ENCODE measurements at regions not wholly inside any gene's neighbourhood (a gene's known extent, or its start where the extent isn't known, plus 50 kb on each side); places are given as distances from the start of the nearest gene placed in this dataset.

DNA sequence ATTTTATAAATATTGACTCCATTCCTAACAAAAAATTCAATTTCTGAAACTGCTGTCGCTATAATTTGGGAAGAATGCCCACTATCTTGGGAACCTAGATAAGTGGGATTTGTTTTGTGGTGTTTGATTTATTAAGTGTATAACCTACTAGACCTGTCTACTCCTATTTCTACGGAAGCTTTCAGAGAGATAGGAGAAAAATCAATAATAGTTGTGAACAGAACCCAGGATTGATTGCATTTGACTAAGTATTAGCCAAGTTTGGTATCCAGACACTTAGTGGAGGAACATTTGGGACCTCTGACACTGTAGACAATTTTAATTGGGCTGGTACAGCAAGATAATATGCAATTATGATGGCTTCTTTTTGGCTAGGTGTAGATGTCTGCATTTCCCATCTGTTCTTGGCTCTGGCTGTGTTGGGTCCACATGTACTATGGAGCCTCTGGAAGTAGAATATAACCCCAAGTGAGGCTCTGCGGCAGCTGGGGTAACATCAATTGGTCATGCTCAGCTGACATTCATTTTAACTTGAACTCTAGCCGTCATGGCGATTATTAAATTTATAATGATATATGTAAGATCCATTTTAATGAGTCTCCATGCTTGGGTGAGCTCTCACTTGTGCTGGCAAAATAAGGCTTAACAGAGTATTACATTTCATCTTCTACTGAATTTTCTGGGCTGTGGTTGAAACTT lies 111.5 kb upstream of the E2F8 start:
- DNase-seq: peak; percentile 87

DNA sequence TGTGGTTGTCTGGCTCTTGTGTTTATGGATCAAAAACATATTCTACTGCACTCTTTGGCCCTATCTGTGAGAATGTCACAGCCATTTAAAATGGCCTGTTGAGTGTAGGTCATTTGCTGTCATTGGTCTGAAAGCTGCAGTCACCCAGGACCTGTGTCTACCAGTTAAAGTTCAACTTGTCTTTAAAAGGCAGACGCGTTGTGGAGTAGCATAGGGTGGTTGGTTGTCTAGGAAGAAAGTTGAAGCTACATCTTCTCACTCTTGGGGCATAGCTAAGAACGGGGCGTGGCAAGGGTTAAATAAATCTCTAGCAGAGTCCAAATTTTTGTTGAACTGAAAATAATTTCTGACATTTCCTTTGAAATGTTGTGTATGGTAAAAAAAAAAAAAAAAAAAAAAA lies 110.7 kb upstream of the E2F8 start:
- DNase-seq: no peak

DNA sequence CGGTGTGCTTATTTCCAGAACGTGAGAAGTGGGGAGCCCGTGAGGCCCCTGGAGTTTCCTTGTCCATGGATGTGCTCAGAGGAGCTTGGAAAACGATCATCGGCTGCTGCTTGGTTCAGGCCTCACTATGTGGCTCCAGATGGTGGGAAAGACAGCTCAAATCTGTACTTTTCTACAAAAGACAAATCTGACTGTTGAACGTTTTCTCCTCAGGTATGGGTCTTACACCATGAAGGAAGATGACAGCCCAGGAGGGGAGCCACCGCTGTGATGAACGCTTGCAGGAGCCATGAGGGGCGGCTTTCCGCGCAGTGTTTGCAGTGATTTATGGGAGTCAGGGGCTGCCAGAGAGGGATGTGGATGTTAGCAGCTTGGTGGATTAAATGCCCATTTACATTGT lies 109.4 kb upstream of the E2F8 start:
- no peak for DNase-seq

DNA sequence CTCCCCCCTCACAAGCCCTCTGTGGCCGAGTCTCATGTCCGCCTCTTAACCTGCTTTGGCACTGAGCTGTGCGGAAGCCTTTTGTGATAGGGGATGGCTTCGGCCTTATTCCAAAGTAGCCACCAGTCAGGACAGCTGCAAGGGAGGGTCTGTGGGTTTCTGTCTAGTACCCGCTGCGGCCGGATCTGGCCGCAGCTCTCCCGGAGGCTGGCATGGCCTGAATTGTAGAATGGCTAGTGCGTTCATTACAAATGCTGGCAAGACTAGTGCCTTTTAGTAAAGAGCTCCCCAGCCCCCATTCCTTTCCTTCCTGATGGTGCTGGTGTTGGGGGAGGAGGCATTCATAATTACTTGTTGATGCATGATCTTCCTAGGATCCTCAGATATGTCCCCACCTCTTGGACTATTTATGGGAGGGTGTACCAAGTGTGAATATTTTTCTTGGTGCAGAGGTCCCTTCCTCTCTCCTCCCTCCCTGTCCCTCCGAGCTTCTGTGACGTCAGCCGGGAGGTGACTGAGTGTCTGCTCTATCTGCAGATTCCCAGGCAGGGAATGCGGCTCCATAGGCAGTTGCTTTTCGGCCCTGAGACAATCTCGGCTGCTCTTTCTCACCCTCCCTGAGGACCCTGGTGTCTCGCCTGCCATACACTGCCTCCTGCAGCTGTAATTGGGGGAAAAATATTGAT lies 108.7 kb upstream of the E2F8 start:
- DNase-seq: no peak

DNA sequence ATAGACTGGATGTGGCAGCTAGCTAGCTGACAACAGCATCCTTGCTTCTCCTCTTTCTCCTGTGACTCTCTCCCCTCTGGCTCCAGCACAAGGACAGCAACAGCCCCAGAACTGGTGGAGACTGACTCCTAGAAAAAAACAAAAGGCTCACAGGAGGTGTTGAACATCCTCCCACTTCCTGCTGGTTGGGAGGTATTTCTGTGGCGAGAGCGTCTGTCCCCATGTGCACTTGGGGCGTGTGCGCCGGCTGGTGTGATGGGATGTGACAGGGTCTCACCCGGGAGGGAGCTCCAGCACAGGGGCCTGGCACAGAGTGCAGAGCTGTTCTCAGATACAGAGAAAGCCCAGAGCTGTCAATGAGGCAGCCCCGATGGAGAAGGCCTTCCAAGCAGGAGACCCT lies 107.2 kb upstream of the E2F8 start:
- no peak for DNase-seq

DNA sequence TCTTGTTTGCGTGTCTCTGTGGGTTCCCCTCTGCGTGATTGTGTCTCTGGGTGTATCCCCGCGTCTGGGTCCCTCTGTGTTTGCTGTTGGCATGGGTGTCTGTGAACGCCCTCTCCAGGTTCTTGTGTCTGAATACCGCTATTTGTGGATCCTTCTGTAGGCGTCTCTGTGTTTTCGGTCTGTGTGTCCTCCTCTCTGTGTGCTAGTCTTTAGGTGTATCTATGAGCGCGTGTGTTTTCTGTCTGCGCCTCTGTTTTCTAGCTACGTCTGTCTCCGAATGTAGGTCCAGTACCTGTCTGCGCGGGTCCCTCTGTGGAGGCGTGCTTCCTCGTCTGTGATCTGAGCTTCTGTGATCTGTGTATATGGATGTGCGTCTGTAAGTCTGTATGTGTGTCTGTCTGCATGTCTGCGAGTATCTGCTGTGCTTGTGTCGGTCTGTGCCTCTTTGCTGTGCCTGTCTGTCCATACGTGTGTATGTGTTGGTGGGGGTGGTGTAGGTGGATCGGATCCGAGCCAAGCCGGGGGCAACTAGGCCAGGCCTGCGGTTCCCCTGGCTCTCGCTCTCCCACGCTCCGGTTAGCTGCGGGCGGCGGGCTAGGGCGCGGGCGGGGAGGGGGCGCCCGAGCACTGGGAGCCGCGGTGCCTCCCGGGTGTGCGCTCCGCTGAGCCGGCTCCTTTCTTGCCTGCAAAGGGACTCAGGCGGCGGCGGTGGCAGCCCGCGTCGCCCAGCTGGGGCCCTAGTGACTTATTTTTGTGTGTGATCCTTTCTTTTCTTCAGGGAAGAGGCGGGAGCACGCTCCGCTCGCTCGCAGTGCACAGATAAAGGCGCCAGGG lies 105.3 kb upstream of the E2F8 start:
- peak; percentile 17 for DNase-seq

DNA sequence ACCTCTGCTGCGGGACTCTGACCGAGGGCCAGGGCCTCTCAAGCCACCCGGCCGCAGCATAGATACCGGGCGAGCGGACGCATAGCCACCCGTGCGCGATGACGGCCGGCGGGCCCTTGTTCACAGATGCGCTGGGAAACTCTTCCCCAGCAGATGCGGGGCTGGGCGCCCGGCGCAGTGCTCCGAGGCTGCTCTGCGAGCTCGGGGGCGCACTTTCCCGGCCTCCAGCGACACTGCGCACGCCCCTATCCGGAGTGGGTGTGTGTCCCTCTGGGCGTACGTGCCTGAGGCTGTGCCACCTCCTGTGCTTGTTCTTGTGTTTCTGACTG lies 104.7 kb upstream of the E2F8 start:
- DNase-seq: no peak

DNA sequence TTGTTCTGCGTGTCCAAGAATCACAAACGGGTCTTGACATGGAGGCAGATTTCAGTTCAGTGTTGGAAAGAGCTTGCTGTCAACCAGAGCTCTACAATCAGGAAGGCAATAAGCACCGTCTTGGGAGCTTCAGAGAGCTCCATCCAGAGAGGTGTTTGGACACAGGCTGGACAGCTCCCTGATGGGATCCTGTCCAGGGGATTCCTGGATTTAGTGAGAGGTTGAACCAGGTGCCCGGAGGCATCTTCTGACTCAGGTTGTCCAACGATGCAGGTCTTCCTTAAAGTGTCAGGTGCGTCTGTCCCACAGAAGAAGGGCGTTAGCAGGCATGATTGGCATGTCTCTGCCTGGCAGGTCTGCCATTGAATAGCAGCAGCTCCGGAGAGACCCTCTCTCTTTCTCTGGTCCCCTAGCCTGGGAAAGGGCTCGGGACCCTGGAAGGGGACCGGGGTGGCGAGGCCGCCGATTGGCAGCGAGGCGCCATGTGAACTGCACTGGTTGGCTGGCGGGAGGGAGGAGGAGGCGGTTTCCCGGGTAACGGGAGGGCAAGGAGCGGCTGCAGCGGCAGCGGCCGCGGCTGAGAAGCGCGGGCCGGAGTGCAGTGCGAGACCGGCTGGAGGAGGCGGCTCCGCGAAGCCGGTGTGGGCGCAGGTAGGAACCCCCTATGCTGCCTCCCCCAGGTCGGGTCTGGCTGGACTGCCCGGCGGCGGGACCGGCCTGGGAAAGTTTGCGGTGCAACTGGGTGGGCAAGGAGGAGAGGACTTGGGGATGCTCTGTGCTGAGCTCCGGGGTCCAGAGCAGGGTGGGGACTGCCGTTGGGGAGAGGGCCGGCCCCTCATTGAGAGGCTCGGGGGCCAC lies 104.1 kb upstream of the E2F8 start:
- DNase-seq: no peak

DNA sequence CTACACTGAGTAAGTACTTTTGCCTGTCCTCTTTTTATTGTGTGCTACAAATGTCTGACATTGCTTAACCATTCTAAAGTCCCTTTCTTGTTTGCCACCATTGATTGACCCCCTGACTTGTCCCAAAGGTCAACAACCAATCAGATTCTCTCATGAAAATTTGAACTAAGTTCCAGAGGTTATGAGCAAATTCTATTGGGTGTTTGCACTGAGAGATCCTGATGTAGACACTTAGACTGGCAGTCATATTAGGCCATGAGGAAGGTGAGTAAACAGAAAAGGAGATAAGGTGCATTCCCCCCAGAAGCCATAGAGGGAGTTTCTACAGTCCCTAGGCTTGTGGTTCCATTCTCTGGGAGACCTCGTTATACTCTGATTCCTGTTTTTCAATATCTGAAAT lies 101.3 kb upstream of the E2F8 start:
- DNase-seq: no peak

DNA sequence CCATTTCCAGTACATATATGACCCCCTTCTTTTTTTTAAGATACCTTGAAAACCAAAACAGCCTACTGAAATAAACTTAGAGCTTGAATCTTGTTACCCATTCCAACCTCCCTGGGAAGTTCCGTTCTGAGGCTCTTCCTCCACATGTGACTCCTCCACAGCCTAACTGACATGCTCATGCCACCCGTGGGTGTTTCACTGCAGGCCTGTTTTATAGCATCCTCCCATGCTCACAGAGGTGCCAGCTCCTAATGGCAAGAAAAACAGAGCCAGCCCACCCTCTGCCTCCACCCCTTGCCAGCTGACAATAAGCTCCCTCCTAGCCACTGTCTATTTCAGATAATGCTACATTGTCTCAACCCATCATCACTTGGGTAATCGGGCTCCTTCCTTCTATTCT lies 97.6 kb upstream of the E2F8 start:
- no peak for DNase-seq

DNA sequence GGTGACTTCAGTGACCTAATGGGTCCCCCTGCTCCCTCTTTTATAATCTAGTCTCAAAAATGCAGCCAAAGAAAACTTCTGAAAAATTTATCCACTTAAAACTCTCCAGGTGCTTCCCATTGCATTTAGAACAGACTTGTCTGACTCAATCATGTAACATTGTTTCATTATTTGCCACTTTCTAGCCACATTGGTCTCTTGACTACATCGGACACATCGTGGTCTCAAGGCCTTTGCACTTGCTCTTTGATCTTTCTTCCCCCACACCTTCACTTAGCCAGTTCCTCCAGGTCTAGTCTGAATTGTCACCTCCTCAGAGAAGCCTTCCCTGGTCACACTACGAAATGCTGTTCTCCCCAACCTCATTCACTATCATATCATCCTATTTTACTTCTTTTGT lies 97.0 kb upstream of the E2F8 start:
- DNase-seq: no peak

DNA sequence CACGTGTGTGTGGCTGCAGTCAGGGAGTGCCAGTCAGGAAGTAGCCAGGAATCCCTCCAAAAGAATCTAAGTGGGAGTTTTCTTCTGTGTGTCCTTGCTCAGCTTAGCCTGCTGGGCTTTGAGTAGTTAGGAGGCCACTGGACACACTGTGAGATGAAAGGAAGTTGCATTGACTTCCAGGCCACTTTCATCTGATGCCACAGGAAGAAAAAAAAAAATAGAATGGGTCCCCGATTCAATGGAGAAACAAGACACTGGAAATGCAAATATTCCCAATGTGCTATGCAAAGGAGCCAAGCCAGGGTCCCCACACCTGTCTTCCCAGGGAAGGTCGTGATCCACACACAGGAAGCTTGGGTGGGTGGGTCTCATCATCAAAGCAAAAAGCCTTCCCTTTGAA lies 95.6 kb upstream of the E2F8 start:
- DNase-seq: no peak

DNA sequence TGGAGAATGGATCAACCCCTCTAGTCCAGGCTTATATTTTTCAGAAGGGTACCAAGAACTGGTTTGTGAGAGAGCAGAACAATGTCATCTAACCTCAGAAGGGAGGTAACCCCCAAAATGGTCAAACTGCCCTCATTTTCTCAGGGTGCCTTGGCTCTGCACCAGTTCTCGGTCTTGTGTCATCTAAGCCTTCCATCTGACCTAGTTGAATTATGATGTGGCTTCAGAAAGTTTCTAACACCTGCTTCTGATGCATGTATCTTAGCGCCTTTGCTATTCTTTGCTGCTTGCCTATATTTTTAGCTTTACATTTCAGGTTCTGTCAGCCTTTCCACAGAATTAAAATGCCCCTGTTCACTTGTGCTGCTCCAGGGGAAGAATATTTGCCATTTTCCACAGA lies 91.7 kb upstream of the E2F8 start:
- DNase-seq: no peak

DNA sequence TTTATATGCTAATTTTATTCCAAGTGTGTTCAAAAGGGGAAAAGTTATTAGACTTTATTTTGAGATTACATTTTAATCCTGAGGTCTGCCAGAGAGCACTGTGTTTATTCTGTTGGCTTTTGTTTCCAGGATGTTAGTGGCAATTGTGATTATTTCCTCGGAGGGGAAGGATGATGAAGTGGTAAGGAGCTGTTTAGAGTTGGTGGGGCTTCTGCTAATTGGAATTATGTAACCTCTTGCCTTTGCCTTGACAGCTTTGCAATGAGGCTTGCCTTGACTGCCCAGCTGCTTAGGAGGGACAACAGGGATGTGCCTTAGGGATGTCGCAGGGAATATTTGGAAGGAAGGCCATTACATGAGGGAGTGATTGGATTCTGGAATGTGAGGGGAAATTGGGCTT lies 89.7 kb upstream of the E2F8 start:
- no peak for DNase-seq

DNA sequence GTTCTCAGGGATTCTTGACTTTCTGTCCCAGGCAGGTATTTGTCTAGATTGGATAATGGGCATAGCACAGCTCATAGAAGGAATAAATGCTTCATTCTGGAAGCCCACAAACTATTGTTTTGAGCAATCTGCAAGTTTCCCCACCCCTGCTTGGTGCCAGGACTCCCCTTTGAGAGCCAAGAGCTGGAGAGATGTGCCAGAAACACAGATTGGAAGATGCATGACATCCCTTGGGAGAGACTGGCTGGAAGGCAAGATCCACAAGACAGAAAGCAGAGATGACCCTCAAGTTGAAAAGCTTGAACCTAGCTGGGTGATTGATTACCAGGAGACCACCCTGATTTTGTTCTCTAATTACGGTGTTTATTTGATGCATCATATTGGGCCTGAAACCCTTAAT lies 89.2 kb upstream of the E2F8 start:
- no peak for DNase-seq

DNA sequence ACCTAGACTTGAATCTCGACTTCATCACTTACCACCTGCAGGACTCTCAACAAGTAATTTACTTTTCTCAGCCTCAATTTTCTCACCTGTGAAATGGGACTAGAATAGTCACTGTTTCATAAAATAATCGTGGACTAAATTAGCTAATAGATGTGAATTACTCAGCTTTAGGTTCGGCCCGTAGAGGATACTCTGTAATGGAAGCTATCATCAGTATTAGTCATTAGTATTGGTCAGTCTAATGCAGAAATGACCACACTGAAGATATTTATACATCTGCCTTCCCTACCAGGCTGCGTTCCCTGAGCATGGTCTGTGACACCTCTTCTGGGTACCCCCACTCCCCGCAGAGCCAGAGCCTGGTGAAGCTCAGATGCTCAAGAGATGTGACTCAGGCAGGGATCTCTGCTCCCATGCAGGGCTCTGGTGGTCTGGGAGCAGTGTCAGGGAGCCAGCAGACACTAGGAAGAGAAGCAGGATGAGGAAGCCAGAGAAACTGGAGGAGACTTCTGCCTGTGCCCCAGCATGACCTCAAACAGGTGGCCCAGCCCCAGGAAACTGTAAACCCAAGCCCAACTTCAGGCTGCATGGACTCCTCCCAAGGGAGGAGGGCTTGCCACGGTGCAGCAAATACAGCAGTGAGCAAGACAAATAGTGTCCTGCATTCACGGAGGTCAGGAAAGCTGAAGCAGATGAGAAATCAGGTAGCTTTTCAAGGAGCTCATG lies 88.0 kb upstream of the E2F8 start:
- no peak for DNase-seq

DNA sequence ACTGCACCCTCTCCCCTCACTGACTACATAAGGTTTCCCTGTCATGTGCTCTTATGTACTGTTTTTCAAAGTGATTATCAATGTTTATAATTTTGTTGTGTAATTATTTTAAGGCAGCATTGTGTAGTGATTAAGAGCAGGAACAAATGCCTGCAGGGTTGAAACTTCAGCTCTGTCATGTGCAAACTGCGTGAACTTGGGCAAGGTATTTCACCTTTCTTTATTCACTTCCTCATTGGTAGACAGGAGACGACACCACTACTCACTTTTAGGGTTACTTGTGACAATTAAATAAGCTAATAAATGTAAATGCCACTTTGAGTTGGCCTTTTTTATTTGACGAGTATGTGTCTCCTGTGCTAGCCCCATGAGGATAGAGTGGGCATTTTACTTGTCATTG lies 86.5 kb upstream of the E2F8 start:
- no peak for DNase-seq

DNA sequence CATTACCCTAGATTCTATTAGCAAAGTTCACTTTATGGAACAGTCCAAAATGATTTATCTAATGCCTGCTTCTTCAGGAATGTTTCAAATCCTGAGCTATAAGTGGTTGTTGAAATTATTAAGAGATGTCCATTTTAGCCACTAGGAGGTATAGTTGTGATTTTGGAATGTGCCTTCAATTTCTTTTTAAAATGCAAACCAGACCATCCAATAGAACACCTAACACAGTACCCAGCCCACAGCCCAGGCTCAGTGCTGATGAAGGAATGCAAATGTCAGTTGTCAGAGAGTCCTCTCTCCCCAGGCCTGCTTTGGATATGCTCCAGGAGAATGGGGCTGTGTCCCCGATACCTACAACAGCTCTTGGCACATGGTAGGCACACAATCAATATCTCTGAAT lies 85.8 kb upstream of the E2F8 start:
- DNase-seq: peak; percentile 5

DNA sequence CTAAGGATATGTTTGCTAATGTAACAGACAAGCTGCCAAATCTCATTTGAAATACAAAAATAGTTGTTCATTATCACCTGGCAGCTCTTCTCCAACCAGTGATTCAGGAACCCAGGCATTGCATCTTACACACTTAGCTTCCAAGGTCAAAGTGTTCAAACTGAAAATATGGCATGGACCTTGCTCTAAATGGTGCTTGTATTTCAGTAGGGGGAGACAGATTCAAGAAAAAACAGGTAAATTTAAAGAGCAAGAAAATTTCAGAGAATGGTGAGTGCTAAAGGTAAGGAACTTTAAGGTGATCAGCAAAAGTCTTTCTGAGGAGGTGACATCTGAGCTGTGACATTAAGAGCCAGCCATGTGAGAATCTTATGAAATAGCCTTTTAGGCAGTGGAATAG lies 82.8 kb upstream of the E2F8 start:
- DNase-seq: no peak

DNA sequence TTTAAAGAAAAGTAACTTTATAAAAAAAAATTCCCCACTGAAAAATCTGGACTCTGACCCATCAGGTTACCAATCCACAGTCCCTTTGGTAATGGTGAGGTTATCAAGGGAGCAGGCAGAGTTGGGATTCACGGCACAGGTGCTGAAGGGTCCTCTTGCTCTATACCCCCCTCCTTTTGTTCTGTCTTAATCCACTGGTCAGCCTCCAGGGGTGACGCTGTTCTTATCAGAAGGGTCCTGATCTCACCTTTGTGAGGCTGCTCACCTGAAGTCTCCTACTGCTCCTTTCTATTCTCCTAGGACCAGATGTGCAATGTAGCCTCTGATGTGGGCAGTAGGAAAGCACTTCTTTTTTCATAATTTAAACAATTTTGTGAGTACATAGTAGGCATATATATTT lies 80.6 kb upstream of the E2F8 start:
- DNase-seq: no peak

DNA sequence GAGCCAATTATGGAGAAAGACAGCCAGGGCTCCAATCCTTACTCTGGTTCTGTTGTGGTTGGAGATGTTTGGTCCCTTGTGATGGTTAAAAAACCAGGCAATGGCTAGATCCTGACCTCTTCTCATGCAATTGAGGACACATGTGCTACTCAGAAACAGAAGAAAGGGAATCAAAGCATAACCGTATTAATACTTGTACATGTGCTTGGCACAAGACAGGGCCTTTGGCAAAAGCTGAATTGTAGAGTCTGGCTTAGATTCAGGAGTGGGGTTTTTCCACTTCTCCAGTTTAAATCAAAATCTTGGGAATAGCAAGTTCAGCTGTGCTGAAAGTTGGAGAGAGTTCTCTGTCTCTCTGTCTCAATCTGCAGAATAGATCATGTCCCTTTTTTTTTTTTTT lies 80.1 kb upstream of the E2F8 start:
- no peak for DNase-seq

DNA sequence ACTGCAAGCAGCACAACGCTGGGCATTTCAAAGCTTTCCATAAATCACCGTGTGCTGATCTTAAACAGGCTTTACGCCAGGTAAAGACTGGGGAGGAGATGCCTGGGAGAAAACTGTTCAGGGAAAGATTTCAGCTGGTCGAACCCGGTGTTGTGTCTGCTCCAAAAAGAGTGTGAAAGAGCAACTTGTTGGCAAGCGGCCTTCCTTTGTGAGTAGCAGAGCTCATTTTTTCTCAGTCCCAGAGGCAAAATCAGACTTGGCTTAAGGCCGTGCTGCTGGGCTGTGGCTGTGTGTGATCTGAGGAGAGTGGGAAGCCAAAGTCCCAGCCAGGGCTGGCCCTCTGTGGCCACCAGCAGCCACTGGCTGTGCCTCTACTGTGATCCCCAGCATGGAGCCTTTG lies 75.7 kb upstream of the E2F8 start:
- no peak for DNase-seq

DNA sequence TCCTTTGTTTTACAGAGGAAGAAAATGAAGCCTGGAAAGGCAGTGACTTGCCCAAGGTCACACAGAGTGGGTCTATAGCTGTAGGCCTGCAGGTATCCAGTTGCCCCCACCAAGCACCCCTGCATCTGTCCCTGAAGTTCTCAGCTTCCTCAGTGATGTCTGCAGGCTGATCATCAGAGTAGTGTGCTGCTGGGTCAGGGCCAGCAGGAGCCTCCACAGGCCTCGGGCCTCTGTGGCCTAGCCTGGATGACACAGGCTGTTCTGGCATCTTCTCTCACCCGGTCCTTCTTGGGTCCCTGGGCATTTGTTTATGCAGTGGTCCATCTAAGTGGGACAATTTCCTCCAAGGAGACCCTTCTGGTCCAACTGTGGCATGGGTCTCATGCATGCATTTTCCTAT lies 74.8 kb upstream of the E2F8 start:
- DNase-seq: no peak

Measured in NCI-H1694 treated with DMSO at 0.1 percent for 48 hours (cell line).